ENCODE measurements at regions not wholly inside any gene's neighbourhood (a gene's known extent, or its start where the extent isn't known, plus 50 kb on each side); places are given as distances from the start of the nearest gene placed in this dataset.

DNA sequence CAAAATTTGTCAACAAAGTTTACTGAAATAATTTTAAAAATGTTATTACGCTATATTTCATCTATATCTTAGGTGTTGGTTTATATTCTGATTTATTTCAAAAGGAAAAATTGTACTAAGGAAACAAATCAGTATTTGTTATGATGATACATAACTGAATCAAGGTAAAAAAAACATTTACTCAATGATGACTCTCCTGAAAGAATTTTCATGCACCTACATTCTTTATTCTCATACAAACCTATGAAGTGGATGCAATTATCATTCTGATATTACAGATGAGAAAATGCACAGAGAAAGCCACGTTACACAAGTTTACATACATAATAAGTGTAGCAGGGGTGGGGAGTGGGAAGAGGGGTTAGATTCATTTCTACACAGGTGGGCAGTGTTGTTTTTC lies 422.4 kb downstream of the DSEL start:
- H3K4me3 ChIP-seq (ENCODE audit: low read depth, low read length): no peak overlapping the region
- no peak for DNase-seq (ENCODE audit: low read depth)

DNA sequence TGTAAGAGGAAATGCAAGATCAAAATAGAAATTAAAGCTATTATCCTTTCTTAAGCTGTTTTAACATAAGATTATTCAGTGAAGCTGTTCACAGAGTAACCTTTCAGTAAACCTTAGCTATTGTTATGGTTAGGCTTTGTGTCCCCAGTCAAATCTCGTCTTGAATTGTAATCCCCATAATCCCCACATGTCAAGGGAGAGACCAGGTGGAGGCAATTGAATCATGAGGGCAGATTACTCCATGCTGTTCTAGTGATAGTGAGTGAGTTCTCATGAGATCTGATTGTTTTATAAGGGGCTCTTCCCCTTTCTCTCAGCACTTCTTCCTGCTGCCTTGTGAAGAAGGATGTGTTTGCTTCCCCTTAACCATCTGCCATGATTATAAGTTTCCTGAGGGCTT lies 424.4 kb downstream of the DSEL start:
- no peak for DNase-seq (ENCODE audit: low read depth)
- no peak overlapping the region for H3K4me3 ChIP-seq (ENCODE audit: low read depth, low read length)

DNA sequence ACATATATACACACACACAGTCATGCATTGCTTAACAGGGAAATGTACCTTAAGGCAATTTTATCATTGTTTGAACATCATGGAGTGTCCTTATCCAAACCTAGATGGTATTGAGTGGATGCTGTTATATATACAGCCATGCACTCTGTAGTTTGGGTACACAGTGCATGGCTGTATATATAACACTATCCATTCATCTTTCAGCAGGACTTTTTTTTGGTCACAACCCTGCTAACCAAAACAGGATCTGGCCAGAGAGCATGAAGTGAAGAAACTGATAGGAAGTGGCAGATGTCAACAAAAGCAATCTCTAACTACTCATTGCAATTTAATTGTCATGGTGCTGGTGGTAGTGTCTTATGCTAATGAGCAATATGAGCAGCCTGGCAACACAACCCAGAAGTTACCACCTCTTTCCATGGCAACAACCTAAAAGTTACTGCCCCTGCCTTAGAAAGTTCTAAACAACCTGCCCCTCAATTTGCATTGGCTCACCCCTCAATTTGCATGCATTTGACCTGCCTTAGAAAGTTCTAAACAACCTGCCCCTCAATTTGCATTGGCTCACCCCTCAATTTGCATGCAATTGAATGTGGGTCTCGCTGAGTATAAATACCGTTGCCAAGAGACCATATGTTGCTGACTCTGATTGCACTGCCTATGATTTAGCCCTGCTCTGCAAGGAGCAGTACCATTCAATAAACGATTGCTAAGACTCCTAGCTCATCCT lies 434.9 kb downstream of the DSEL start:
- no peak for DNase-seq (ENCODE audit: low read depth)
- no peak overlapping the region for H3K4me3 ChIP-seq (ENCODE audit: low read depth, low read length)

DNA sequence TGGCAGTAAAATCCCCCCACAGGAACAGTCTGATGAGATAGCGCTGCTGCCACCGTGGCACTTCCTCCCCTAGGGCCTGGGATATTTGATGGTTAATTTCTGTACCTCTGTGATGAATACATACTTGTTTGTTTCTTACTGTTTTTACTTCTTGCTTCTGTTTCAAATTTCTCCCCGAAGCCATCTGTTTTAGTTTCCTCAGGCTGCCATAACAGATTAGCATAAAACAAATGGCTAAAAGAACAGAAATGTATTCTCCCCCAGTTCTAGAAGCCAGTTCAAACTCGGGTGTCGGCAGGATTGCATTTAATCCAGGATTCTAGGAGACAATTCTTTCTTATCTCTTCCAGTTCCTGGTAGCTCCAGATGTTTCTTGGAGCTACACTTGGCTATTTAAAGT lies 435.9 kb downstream of the DSEL start:
- H3K4me3 ChIP-seq (ENCODE audit: low read depth, low read length): no peak overlapping the region
- no peak for DNase-seq (ENCODE audit: low read depth)

DNA sequence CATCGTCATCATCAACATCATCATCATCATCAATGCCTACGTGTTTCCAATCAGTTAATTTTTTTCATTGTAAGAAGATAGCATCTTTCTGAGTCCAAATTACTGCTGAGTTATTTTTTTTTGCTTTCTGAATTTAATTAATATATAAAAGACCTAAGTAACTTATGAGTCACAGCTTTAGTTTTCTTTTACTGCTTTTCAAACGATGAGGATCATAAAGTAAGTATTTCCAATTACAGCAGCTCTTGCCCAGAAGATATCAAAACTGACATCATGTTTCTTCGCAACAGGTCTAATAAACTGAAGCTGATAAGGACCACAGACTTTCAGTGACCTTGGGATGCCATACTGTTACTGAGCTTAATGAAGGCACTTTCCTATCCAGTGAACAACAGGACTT lies 442.2 kb downstream of the DSEL start:
- DNase-seq (ENCODE audit: low read depth): no peak
- no peak overlapping the region for H3K4me3 ChIP-seq (ENCODE audit: low read depth, low read length)

DNA sequence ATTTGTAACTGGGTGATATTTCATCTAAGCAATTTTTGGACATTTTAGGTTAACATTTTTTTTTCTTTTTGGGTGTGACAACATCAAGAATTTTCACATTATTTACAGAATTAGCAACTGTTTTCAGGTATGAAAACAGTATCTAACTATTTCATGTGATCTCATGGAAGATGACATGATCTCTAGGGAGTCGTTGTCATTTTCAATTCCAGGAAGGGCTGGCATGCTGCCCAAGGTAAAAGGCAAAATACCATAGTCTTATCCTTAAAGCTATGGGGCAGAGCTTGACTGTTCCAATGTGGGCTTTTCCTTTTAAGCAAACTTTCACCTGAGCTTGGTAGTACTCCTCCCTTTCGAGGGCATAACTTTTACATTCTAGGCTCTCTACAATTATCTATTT lies 443.7 kb downstream of the DSEL start:
- H3K4me3 ChIP-seq (ENCODE audit: low read depth, low read length): no peak overlapping the region
- no peak for DNase-seq (ENCODE audit: low read depth)

DNA sequence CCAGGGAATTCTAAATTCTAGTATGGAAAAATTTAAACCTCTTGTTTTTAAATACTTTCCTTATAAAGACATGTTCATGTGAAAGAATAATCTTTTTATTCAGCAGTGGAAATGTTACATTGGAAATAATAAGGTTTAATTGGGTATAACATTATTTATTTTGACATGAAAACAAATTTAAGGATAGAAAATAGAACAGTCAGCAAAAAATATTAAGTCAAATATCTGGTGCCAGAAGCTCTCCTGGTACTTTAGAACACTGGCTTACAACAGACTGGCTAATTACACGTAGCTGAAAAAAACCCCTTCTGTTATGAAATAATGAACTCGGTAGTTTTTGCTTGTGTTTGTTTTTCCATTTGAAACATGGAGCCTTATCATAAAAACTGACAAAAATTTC lies 447.9 kb downstream of the DSEL start:
- DNase-seq (ENCODE audit: low read depth): no peak
- H3K4me3 ChIP-seq (ENCODE audit: low read depth, low read length): no peak overlapping the region

DNA sequence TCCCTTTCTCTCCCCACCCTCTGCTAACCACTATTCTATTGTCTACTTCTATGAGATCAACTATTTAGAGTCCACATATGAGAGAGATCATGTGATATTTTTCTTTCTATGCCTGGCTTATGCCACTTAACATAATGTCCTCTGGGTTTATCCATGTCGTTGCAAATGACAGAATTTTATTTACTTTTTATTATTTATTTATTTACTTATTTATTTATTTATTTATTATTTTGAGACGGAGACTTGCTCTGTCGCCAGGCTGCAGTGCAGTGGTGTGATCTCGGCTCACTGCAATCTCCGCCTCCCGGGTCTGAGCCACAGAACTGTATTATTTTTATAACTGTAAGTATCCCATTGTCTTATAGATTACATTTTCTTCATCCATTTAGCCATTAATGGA lies 443.4 kb upstream of the CDH19 start:
- H3K4me3 ChIP-seq (ENCODE audit: low read depth, low read length): no peak overlapping the region
- DNase-seq (ENCODE audit: low read depth): no peak

DNA sequence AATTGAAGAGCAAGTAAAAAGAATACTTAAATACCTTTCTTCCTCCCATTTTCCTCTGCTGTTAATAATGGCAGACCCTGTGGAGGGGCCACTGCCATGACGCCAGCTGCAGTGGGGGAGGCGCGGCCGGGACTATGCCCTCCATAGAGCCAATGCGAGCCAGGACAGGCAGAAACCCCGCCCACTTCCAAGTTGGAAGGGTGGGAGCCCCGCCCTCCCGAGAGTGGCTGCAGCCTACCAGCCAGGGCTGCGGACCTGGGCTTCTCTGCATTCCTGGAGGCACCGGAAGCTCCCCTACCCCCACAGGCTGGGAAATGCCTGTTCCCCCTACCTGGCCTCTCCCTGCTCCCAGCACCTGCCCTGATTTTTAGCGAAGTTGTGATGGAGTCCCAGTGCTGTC lies 439.4 kb upstream of the CDH19 start:
- no peak overlapping the region for H3K4me3 ChIP-seq (ENCODE audit: low read depth, low read length)
- DNase-seq (ENCODE audit: low read depth): no peak

DNA sequence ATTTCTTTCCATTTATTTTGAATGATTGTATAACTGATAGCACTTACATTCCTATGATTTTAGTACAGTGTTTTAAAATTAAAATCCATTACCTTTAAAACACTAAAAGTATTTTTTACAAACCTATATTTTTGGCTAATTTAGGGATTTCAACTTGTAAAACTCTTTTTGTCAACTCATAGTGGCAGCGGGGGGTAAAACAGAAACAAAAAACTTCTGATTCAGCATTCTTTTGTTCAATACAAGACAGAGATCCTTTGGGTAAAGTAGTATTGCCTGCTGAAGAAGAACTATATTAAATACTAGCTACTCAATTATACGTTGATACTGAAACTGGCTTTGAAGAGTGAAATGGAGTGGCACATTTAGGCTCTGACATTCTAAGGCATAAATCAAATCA lies 437.4 kb upstream of the CDH19 start:
- no peak overlapping the region for H3K4me3 ChIP-seq (ENCODE audit: low read depth, low read length)
- DNase-seq (ENCODE audit: low read depth): no peak

DNA sequence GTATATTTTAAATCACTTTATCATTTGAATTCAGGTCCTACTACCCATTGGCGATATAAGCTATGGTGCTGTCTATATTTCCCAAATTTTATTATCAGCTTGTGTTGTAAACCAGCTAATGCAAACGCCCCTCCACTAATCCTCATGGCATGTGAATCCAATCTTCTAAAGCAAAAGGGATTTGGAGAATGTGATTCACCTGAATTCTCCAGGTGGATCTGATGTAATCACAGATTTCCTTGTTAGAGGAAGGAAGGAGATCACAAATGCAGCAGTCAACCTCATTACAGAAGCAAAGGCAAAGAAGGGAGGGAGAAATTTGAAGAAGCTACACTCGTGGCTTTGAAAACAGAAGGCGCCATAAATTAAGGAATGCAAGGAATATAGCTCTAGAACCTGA lies 431.1 kb upstream of the CDH19 start:
- H3K4me3 ChIP-seq (ENCODE audit: low read depth, low read length): no peak overlapping the region
- no peak for DNase-seq (ENCODE audit: low read depth)

DNA sequence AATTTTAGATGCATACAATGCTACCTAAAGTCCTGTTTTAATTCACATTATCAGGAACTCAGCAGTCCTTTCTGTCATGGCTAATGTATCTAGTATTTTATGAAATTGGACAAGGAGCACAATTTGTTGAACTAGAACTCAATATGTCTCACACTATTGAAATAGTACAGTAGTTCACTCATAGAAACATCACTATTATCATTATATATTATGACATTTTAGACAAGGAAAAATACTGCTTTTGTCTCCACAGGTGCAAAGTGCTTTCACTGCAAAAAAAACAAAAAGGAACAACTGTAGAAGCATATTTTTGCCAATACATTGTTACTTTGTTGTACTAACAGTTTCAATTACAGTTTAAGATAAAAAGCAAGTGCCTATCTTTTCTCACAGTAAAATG lies 419.2 kb upstream of the CDH19 start:
- no peak overlapping the region for H3K4me3 ChIP-seq (ENCODE audit: low read depth, low read length)
- no peak for DNase-seq (ENCODE audit: low read depth)

DNA sequence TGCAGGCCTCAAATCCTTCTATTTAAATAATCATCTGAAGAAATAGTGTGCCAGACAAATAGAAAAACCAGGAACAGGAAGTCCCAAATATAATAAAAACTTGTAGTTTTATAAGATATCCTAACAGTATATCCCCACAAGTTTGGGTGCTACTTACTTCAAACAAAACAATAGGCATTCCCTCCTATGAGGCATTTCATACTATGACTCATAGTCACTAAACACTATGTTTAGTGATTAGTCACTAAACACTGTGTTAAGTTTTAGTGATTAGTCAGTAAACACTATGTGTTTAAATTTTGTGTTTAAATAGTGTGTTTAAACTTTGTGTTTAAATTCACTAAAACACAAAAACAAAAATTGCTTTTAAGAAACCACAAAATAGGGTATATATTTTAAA lies 407.0 kb upstream of the CDH19 start:
- DNase-seq (ENCODE audit: low read depth): no peak
- H3K4me3 ChIP-seq (ENCODE audit: low read depth, low read length): no peak overlapping the region

DNA sequence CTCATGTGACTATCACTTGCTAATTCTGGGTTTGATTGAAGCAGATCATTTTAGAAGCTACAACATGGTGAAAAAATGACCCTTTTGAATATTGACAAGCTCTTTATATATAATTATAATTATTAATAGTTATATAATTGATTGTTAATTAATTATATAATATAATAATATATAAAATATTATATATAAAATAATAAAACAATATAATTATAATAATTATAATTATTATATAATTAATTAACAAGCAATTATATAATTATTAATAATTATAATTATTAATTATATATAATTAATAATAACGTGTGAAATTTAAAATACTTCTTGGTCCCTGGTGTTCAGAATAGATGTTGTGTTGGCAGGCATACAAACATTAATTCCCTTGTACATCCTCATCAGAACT lies 404.1 kb upstream of the CDH19 start:
- H3K4me3 ChIP-seq (ENCODE audit: low read depth, low read length): no peak overlapping the region
- no peak for DNase-seq (ENCODE audit: low read depth)

DNA sequence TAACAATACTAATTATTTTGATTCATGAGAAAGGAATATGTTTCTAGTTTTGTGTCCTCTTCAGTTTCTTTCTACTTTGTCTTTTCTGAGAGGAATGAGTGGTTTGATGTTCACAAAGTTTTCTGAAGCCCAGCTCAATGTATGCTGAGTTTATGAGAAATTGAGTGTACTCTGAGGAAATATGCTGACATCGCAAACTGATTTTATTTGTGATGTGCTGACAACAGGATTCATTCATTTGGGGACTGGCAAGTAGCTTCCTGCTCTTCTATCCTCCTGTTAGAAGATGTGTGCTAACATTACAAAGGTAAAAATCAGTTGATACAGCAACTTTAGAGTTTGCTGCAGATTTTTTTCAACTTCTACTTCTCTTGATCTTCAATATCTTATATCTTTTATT lies 403.2 kb upstream of the CDH19 start:
- DNase-seq (ENCODE audit: low read depth): no peak
- H3K4me3 ChIP-seq (ENCODE audit: low read depth, low read length): no peak overlapping the region

DNA sequence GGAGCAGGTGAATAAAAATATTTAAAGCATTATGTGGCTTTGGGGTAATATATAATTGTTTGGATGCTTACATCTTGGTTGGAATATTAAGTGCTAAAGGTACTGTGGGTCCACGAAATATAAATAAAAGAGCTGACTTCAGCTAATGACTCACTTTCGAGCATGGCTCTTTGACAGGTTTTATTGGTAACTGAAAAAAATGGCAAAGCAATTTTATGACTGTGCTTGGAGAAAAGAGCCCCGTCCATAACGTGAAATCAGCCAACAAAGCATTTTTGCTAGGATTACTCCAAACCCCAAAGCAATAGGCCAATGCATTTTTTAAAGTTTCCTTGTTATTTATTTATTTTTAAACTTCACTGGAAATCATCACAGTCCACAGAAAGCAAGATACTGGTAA lies 397.2 kb upstream of the CDH19 start:
- no peak overlapping the region for H3K4me3 ChIP-seq (ENCODE audit: low read depth, low read length)
- DNase-seq (ENCODE audit: low read depth): no peak

DNA sequence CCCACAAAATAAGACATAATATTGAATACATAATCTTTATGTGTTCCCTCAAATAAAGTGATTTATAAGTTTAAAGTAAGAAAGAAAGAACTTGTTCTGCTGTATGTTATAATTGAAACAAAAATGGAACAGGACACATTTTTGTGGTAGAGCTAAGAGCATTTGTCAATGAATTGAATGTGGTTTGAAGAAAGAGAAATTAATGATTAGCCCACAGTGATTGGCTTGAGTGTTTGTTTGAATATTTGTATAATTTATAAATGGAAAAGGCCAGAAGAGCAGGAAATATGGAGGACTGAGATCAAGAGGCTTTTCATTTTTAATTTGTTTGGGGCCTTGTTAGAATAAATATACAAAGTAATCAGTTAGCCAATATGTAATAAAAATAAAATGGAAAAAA lies 395.1 kb upstream of the CDH19 start:
- no peak overlapping the region for H3K4me3 ChIP-seq (ENCODE audit: low read depth, low read length)
- DNase-seq (ENCODE audit: low read depth): no peak

DNA sequence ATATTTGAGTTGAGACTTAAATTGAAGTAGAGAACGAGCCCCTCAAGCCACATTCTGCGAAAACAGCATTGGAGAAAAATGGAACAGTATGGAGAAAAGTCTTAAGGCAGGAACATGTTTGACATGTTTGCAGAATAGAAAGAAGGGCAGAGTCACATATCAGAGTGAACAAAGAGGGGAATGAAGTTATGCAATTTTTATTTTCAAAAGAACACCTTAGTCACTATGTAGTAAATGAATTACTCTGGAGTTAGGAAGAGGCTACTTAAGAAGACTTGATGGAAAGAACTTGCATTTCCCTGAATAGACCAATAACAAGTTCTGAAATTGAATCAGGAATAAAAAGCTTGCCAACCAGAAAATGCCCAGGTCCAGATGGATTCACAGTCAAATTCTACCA lies 391.4 kb upstream of the CDH19 start:
- no peak overlapping the region for H3K4me3 ChIP-seq (ENCODE audit: low read depth, low read length)
- no peak for DNase-seq (ENCODE audit: low read depth)

DNA sequence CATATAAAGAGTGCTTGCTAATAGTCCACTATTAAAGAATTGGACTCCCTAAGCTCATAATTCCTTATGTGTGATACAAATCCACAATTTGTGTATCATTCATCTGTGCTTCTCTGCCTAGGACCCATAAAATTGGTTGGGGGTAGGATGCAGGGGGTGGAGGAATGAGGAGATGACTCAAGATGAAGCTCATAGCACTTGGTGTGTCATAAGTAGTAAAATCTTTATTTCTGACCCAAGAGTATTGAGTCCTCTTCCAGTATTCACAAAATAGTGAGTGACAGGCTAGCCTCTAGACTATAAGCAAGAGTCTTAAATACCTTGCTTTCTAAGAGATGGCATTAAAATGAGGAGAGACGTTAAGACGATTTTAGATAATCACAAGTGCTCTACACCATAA lies 390.9 kb upstream of the CDH19 start:
- no peak overlapping the region for H3K4me3 ChIP-seq (ENCODE audit: low read depth, low read length)
- no peak for DNase-seq (ENCODE audit: low read depth)

DNA sequence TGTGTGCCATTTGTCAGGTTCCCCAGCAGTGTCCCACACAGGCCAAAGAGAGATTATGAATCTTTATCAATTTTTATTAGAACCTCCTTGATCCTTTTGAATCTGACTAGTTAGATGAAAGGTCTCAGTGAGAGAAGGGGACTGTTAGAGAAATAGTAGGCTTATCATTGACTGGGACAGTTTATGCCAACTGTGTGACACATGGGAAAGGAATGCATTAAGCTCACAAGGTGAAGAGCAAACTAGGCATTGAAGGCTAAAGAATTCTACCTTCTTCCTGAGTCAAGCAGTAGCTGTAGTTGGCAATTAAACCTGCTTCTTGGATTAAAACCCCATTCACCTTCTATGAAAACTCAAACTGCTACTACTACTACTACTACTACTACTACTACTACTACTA lies 389.6 kb upstream of the CDH19 start:
- no peak for DNase-seq (ENCODE audit: low read depth)
- H3K4me3 ChIP-seq (ENCODE audit: low read depth, low read length): no peak overlapping the region

DNA sequence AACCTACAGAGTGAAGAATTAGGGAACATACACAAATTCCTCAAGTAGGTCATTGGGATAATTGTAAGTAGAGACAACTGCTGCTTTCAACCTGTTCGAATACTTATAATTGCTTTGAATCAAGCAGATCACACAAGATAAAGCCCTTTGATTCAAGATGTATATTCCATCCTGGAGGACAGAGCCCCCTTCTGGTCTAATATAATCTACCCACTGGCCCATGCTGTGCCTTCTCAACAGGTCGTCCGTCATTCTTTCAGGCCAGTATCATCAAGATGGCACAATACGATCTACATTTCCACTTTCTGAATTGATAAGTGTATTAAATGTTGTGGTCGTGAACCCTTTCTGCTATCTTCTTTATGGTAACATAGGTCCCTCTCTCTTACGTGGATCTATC lies 387.0 kb upstream of the CDH19 start:
- H3K4me3 ChIP-seq (ENCODE audit: low read depth, low read length): no peak overlapping the region
- no peak for DNase-seq (ENCODE audit: low read depth)

DNA sequence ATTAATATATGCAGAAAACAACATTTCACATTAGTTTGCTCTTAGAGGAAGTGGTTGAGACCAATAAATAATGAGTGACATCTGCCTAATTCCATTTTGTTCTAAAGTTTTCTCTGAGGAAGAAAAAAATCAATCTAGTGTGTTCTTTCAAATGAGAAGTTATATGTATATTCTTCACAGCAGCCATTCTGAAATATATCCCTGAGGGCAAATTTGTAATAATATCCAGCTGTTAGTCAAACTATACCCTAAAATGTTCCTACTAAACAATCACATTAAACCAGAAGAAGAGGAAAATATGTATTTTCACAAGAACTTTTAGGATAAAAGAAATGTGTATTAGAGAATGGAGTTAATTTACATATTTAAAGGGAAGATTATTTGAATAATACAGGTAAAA lies 375.1 kb upstream of the CDH19 start:
- H3K4me3 ChIP-seq (ENCODE audit: low read depth, low read length): no peak overlapping the region
- no peak for DNase-seq (ENCODE audit: low read depth)

Data from skeletal muscle cell (primary cell).